HepG2 (cell line): ENCODE measurements at regions not wholly inside any gene's neighbourhood (a gene's known extent, or its start where the extent isn't known, plus 50 kb on each side); places are given as distances from the start of the nearest gene placed in this dataset.

Experiments
- BCLAF1 ChIP-seq: fragments of 450-650 bp; IDR thresholded peaks from 2 replicates; pipeline ENCODE4 v1.6.1; 2017; ENCODE audit warnings: mild to moderate bottlenecking
- CHCHD3 ChIP-seq: sonication (generic); formaldehyde crosslinking; IDR thresholded peaks from 2 replicates; pipeline ENCODE4 v1.8.0; 2022; ENCODE audit warnings: mild to moderate bottlenecking, missing genetic modification reagents, moderate library complexity
- ISX ChIP-seq: sonication (generic); formaldehyde crosslinking; conservative IDR thresholded peaks from 2 replicates; pipeline ENCODE4 v1.5.0; 2020; ENCODE audit warnings: missing genetic modification reagents
- KLF16 ChIP-seq, 2 experiments: sonication (generic) in 1 of 2; formaldehyde crosslinking in 1 of 2; IDR thresholded peaks; 2 replicates each; pipeline versions ENCODE4 v1.6.1 to v1.8.0; 2016 to 2023; ENCODE audit warnings: missing genetic modification reagents in 2 of 2, missing compliant biosample characterization in 1 of 2
- MYC ChIP-seq: sonication (generic); formaldehyde crosslinking; IDR thresholded peaks from 2 replicates; pipeline ENCODE4 v1.9.0; 2021; ENCODE audit warnings: missing genetic modification reagents, borderline replicate concordance
- NCOA1 ChIP-seq: sonication (generic); formaldehyde crosslinking; IDR thresholded peaks from 2 replicates; pipeline ENCODE4 v1.9.0; 2021; ENCODE audit warnings: missing genetic modification reagents
- PHB2 ChIP-seq: fragments of 450-650 bp; IDR thresholded peaks from 2 replicates; pipeline ENCODE4 v1.6.1; 2018; ENCODE audit not compliant: partially characterized antibody
- POLR2A ChIP-seq, 2 experiments: IDR thresholded peaks; 2 replicates each; pipeline ENCODE4 v1.6.1; 2011; ENCODE audit warnings: low read depth in 2 of 2, low read length in 2 of 2, mild to moderate bottlenecking in 1 of 2, moderate library complexity in 1 of 2; ENCODE audit not compliant: insufficient read depth in 1 of 2
- YY1 ChIP-seq: IDR thresholded peaks from 2 replicates; pipeline ENCODE4 v1.6.1; 2011; ENCODE audit warnings: low read length, low read depth, moderate library complexity, mild to moderate bottlenecking; ENCODE audit not compliant: insufficient read depth, insufficient replicate concordance
- ZNF75D ChIP-seq: sonication (generic); formaldehyde crosslinking; IDR thresholded peaks from 2 replicates; pipeline ENCODE4 v1.8.1; 2023; ENCODE audit warnings: missing genetic modification reagents, mild to moderate bottlenecking, borderline replicate concordance

DNA sequence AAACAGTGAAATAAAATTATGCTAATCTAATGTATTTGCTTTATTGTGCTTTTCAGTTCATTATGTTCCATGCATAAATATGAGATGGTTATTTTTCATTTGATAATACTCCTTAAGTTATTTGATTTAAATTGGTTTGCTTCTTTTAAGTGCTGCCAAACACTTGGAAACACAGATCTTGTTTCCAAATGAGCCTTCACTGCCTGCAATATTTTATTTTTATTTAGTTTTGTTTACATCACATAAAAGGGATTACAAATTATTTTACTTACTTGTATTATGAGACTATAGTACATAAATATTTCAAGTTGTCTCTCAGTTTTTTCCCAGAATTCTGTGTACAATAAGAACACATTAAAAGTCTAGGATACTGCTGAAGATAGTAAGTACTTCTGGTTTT lies 1662.4 kb upstream of the B3GALT2 start:
- TF ChIP-seq PHB2: no peak
- TF ChIP-seq POLR2A (IDR thresholded peaks at IDR 0.05; ENCODE audit: insufficient read depth in 1 of 2, low read depth in 2 of 2, low read length in 2 of 2): no peak
- TF ChIP-seq ZNF75D: no peak
- no peak for TF ChIP-seq NCOA1 (CRISPR knock-in tag)
- no peak for TF ChIP-seq KLF16 (CRISPR knock-in tag; IDR thresholded peaks at IDR 0.05)
- no peak for TF ChIP-seq YY1
- TF ChIP-seq ISX (CRISPR knock-in tag): no peak
- TF ChIP-seq MYC (CRISPR knock-in tag): no peak
- no peak for TF ChIP-seq CHCHD3 (CRISPR knock-in tag)
- TF ChIP-seq BCLAF1: no peak
